ENCODE measurements at regions not wholly inside any gene's neighbourhood (a gene's known extent, or its start where the extent isn't known, plus 50 kb on each side); places are given as distances from the start of the nearest gene placed in this dataset.

DNA sequence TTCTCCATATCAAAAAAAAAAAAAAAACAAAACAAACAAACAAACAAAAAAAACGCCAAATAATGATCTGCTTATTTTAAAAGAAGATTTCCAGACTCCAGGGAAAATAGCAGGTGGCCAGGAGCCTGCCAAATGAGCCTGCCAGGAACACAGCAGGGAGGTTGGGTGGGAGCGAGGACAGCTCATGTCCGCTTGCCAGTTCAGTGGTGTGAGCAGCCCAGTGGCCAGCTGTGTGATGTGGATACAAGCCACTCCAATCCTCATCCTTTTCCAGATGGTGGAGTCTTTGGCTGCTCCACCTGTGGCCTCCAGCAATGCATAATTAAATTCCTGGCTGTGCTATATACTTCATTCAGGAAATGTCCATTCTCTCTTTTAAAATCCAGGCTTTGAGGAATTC is 1025.1 kb upstream of the C9orf72 start:
- Mint-ChIP-seq H3K4me1 (ENCODE audit: low read depth) (no peaks in the 10 kb centered on the region), H3K4me3 (no peak overlapping the region), H3K36me3 (ENCODE audit: insufficient read depth) (no peaks in the 10 kb centered on the region), H3K27me3 (ENCODE audit: low read depth) (no peaks in the 10 kb centered on the region), H3K9me3 (peaks cover 6% of the 10 kb centered on the region)
- ATAC-seq (no peak), DNase-seq (no peak)

DNA sequence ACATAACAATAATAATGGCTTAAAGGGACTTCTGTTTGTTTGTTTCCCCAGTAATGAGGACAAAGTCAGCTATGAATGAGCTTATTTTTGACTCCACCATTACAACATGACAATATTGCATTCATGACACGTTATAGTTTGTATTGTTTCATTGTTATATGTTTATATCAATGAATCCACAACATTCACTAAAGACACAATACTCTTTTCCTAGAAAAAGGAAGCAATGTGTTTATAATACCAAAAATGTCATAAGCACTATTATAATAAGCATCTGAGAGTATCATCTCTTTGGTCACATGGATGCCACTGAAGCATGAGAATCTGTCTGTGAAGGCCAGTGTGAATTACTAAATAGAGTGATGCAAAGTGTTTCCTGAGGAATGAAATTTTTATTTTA is 1026.9 kb upstream of the C9orf72 start:
- Mint-ChIP-seq H3K4me3 (no peak overlapping the region), H3K36me3 (ENCODE audit: insufficient read depth) (no peaks in the 10 kb centered on the region), H3K27me3 (ENCODE audit: low read depth) (no peaks in the 10 kb centered on the region), H3K4me1 (ENCODE audit: low read depth) (no peaks in the 10 kb centered on the region), H3K9me3 (peaks cover 6% of the 10 kb centered on the region)
- DNase-seq: no peak
- no peak for ATAC-seq

DNA sequence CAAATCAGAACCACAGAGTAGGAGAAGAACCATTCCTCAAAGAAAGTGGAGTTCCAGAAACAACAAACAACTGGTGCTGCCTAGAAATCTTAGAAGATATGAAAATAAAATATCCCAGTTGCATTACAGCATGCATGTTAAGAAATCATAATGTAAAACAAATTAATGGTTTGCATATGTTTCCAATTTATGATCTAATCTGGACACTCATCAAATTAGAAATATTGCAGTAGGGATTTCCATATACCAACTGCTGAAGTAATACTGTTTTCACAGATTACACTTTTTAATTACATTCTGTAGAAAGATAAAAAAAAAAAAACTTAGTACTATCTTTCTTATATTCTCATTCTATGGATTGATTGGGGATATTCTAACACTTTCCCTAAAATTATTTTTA is 1034.6 kb upstream of the C9orf72 start:
- DNase-seq (no peak), ATAC-seq (no peak)
- H3K9me3 Mint-ChIP-seq: no peaks in the 10 kb centered on the region
- H3K4me3 Mint-ChIP-seq: no peak overlapping the region
- H3K27me3 Mint-ChIP-seq (ENCODE audit: low read depth): no peaks in the 10 kb centered on the region
- no peaks in the 10 kb centered on the region for H3K4me1 Mint-ChIP-seq (ENCODE audit: low read depth)
- H3K36me3 Mint-ChIP-seq (ENCODE audit: insufficient read depth): no peaks in the 10 kb centered on the region

DNA sequence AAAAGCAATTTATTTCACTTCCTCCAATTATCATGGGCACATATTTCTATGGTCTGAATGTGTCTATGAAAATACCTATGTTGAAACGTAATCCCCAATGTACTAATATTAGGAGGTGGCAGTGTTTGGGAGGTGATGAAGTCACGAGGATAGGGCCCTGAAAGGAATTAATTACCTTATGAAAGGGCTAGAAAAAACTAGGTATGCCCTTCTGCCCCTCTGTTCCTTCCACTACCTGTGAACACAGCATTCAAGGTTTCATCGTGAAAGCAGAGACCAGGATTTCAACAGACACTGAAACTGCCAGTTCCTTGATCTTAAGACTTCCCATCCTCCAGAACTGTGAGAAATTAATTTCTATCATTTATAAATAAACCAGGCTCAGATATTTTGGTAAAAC is 1037.1 kb upstream of the C9orf72 start:
- Mint-ChIP-seq H3K36me3 (ENCODE audit: insufficient read depth) (no peaks in the 10 kb centered on the region), H3K27me3 (ENCODE audit: low read depth) (no peaks in the 10 kb centered on the region), H3K4me1 (ENCODE audit: low read depth) (no peaks in the 10 kb centered on the region), H3K4me3 (no peak overlapping the region), H3K9me3 (no peaks in the 10 kb centered on the region)
- ATAC-seq (no peak), DNase-seq (no peak)

DNA sequence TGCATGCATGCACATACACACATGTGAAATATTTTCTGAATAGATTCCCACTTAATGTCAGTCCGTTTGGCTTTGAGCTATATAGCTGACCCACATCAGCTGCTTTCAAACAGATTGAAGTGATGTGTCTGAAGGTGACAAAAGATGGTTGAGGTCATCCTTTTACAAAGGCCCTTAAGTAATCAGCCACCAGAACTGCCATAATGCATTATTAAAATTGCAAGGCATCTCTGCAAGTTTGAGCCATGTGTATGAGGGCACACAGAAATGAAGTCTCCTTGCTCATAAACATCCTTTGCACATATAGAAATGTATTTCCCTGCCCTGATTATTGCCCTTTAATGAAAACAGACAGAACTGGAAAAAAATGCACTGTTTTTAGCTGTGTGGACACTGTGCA is 1043.0 kb upstream of the C9orf72 start:
- Mint-ChIP-seq H3K4me3 (no peak overlapping the region), H3K4me1 (ENCODE audit: low read depth) (no peaks in the 10 kb centered on the region), H3K36me3 (ENCODE audit: insufficient read depth) (no peaks in the 10 kb centered on the region), H3K9me3 (peaks cover 7% of the 10 kb centered on the region), H3K27me3 (ENCODE audit: low read depth) (no peaks in the 10 kb centered on the region)
- ATAC-seq: no peak
- no peak for DNase-seq

DNA sequence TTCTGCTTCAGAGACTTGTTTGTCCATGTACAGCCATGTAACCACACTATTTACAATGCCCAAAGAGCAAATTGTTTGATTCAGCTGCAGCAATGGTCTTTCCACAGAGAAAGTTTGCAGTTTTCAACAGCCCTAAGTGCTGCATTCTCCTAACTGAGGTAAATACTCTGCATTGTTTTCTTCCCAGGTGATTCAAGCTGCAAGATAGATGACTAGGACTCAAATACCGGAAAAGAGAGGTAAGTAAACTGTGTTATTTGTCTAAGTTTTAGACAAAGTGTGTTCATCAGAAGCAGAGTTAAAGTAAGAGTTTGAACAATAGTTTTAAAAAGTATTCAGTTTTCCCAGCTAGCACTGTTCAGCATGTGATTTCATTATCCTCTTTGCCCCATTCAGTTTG is 1046.7 kb upstream of the C9orf72 start:
- Mint-ChIP-seq H3K4me3 (no peak overlapping the region), H3K9me3 (peaks cover 7% of the 10 kb centered on the region), H3K4me1 (ENCODE audit: low read depth) (no peaks in the 10 kb centered on the region), H3K36me3 (ENCODE audit: insufficient read depth) (no peaks in the 10 kb centered on the region), H3K27me3 (ENCODE audit: low read depth) (no peaks in the 10 kb centered on the region)
- ATAC-seq (no peak), DNase-seq (no peak)

DNA sequence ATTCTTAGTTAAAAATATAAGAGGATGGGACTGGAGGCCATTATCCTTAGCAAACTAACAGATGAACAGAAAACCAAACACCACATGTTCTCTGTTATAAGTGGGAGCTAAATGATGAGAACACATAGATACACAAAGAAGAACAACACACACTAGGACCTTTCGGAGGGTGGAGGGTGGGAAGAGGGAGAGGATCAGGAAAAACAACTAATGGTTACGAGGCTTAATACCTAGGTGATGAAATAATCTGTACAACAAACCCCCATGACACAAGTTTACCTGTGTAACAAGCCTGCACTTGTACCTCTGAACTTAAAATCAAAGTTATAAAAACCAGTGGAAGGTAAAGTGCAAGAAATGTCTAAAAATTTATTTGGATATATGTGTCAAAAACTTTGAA is 1047.4 kb upstream of the C9orf72 start:
- no peaks in the 10 kb centered on the region for H3K4me1 Mint-ChIP-seq (ENCODE audit: low read depth)
- no peaks in the 10 kb centered on the region for H3K36me3 Mint-ChIP-seq (ENCODE audit: insufficient read depth)
- DNase-seq (no peak), ATAC-seq (no peak)
- H3K9me3 Mint-ChIP-seq: peaks cover 7% of the 10 kb centered on the region
- H3K4me3 Mint-ChIP-seq: no peak overlapping the region
- no peaks in the 10 kb centered on the region for H3K27me3 Mint-ChIP-seq (ENCODE audit: low read depth)

DNA sequence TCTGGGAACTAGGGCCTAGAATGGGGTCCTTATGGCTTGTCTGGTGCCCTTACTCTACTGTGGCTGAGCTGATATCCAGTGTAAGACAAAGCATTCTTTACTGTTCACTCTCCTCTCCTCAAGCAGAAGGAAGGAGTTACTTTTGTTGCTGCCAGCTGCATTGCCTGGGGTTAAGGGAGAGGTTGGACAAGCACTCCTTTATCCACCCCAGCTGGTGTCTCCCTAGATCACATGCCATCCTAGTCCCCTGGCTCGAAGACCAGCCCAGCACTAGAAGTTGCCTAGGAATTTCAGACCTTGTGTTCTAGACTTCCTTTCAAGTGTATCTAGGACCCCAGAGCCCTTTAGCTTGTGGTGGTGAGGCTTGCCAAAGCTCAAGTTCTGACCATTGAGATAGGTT is 1051.5 kb upstream of the C9orf72 start:
- Mint-ChIP-seq H3K27me3 (ENCODE audit: low read depth) (no peaks in the 10 kb centered on the region), H3K36me3 (ENCODE audit: insufficient read depth) (no peaks in the 10 kb centered on the region)

DNA sequence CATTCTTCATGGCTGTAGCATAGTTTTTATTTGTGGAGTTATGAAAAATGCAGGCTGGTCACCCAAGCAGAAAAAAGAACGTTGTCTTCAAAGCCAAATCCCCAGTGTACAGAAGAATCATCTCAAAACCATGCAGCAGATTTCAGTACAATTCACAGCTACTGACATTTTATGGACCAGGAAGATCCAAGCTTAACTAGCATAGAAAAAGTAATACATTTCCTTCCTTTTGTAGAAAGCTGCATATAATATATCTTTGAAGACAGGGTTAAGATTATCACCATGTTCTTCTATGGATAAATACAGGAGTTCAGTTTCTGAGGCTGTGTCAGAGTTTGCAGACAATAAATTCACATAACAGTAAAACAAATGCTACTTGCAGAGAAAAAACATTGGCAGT is 1054.8 kb upstream of the C9orf72 start:
- DNase-seq: no peak
- peaks cover 5% of the 10 kb centered on the region for H3K9me3 Mint-ChIP-seq
- H3K36me3 Mint-ChIP-seq (ENCODE audit: insufficient read depth): no peaks in the 10 kb centered on the region
- H3K4me1 Mint-ChIP-seq (ENCODE audit: low read depth): no peaks in the 10 kb centered on the region
- no peaks in the 10 kb centered on the region for H3K27me3 Mint-ChIP-seq (ENCODE audit: low read depth)
- no peak for ATAC-seq
- H3K4me3 Mint-ChIP-seq: no peak overlapping the region

More for the DNA sequence above, 1051.5 kb upstream of the C9orf72 start:
- DNase-seq (no peak), ATAC-seq (no peak)
- Mint-ChIP-seq H3K9me3 (no peaks in the 10 kb centered on the region), H3K4me1 (ENCODE audit: low read depth) (no peaks in the 10 kb centered on the region), H3K4me3 (no peak overlapping the region)

DNA sequence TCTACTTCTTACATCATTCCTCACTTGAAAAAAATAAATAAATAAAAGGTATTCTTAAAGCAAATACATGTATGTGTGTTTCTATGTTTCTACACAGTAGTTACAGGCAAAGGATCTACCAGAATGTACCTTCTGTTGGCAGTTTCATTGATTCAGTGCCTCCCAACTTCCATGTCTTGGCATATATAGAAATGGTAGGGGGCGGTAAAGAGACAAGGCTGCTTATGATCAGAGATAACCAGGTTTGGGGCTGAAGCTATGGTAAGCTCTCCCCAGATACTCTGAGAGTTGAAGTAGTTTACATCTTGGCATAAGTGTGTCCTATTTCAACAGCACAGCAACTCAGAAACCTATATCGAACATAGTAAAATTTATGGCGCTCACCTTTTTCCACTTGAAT is 1075.4 kb upstream of the C9orf72 start:
- Mint-ChIP-seq H3K4me3 (no peak overlapping the region), H3K4me1 (ENCODE audit: low read depth) (no peaks in the 10 kb centered on the region), H3K9me3 (peaks cover 5% of the 10 kb centered on the region), H3K36me3 (ENCODE audit: insufficient read depth) (no peaks in the 10 kb centered on the region), H3K27me3 (ENCODE audit: low read depth) (no peaks in the 10 kb centered on the region)
- DNase-seq (no peak), ATAC-seq (no peak)

DNA sequence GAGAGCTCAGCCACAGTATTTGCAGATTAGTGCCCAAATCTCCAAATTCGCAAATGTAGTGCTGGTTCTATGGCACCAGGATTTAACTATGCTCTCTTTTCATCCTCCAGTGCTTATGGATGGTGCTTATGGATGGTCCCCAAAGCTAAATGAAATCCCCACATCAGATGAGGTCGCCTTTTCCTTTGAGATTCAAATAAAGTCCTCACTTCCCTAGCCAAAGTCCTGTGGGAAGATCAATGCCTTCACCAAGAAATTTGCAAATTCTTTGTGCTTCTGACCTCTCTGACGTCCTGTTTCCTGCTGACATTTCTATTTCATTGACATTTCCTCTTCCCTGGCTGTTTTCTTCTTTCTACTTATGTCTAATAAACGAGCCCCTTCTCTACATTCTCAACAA is 1077.0 kb upstream of the C9orf72 start:
- Mint-ChIP-seq H3K9me3 (no peaks in the 10 kb centered on the region), H3K36me3 (ENCODE audit: insufficient read depth) (no peaks in the 10 kb centered on the region), H3K4me1 (ENCODE audit: low read depth) (no peaks in the 10 kb centered on the region), H3K4me3 (no peak overlapping the region), H3K27me3 (ENCODE audit: low read depth) (no peaks in the 10 kb centered on the region)
- no peak for ATAC-seq
- no peak for DNase-seq

DNA sequence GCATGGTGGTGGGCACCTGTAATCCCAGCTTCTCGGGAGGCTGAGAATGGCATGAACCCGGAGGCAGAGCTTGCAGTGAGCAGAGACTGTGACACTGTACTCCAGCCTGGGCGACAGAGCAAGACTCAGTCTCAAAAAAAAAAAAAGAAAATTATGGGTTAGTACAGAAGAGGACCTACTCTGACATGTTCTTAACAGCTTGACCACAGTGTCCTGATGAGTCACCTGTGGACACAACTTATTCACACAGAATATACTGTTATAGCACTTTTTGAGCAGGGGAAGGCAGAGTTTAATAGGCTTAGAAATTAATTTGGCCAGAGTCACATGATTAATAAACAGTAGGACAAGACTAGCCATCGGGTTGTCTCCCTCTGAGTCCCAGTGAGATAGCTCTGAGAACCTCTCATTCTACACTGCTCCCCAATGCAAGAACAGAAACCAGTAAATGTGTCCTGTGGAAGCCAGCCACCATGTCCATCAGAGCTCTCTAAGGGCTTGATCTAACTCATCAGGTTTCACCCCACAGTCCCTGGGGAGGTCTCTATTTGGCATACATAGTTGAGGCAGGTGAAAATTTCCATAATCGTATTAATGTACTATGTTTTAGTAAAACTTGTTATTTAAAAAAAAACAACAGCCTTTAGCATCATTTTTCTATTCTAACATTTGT is 1077.9 kb upstream of the C9orf72 start:
- no peaks in the 10 kb centered on the region for H3K9me3 Mint-ChIP-seq
- H3K4me1 Mint-ChIP-seq (ENCODE audit: low read depth): no peaks in the 10 kb centered on the region
- ATAC-seq (no peak), DNase-seq (no peak)
- H3K36me3 Mint-ChIP-seq (ENCODE audit: insufficient read depth): no peaks in the 10 kb centered on the region
- H3K27me3 Mint-ChIP-seq (ENCODE audit: low read depth): no peaks in the 10 kb centered on the region
- no peak overlapping the region for H3K4me3 Mint-ChIP-seq

DNA sequence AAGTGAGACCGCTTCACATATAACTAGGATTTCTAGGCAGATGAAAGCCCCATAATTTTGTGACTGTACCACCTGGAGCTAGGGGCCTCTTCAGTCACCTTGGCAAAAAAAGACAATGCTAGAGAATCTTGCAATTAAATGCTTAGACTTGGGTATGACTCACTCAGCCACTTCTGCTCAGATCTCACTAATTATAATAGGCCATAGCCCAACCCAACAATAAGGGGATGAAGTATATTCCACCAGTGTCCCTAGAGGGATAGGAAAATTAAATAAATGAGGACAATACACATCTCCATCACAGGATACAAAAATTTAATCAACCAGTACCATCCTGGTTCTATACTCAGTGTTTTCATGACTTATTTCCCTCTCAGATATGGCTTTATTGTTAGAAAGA is 1079.9 kb upstream of the C9orf72 start:
- H3K27me3 Mint-ChIP-seq (ENCODE audit: low read depth): no peaks in the 10 kb centered on the region
- no peaks in the 10 kb centered on the region for H3K4me1 Mint-ChIP-seq (ENCODE audit: low read depth)
- H3K9me3 Mint-ChIP-seq: no peaks in the 10 kb centered on the region
- no peaks in the 10 kb centered on the region for H3K36me3 Mint-ChIP-seq (ENCODE audit: insufficient read depth)
- H3K4me3 Mint-ChIP-seq: no peak overlapping the region
- DNase-seq (no peak), ATAC-seq (no peak)

DNA sequence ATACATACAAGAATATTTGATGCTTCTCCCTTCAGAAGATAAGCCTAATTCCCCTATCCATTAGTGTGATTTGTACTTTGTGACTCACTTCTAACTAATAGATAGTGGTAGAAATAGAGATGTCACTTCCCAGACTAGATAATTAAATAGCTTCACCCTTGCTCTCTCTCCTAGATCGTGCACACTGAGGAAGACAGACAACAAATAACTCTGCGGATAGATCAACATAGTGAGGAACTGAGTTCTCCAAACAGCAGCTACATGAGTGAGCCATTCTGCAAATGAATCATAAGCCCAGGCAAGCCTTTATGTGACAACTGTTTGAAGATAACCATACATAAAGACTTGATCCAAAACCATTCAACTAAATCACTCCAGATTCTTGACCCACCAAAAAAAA is 1083.4 kb upstream of the C9orf72 start:
- DNase-seq (no peak), ATAC-seq (no peak)
- H3K9me3 Mint-ChIP-seq: no peaks in the 10 kb centered on the region
- no peaks in the 10 kb centered on the region for H3K27me3 Mint-ChIP-seq (ENCODE audit: low read depth)
- no peak overlapping the region for H3K4me3 Mint-ChIP-seq
- H3K36me3 Mint-ChIP-seq (ENCODE audit: insufficient read depth): no peaks in the 10 kb centered on the region
- no peaks in the 10 kb centered on the region for H3K4me1 Mint-ChIP-seq (ENCODE audit: low read depth)

DNA sequence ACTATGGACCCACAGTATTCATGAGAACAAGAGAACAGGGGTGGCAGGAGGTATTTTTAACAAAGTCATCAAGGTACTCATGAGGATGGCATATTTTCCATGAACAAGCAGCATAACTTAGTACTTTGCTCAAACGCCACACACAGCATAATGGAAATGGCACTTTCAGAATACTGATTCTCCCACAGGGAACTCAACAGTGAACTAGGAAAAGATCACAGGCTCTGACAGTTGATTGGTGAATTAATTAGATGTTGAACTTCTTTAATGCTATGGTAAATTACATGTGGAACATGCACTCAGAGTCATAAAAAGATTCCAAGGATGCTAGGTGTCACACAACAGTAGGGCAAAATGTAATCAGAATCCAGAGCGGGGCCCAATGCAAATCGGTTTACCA is 1088.6 kb upstream of the C9orf72 start:
- peaks cover 4% of the 10 kb centered on the region for H3K9me3 Mint-ChIP-seq
- H3K27me3 Mint-ChIP-seq (ENCODE audit: low read depth): no peaks in the 10 kb centered on the region
- H3K4me1 Mint-ChIP-seq (ENCODE audit: low read depth): no peaks in the 10 kb centered on the region
- ATAC-seq: no peak
- no peak for DNase-seq
- H3K4me3 Mint-ChIP-seq: no peak overlapping the region
- H3K36me3 Mint-ChIP-seq (ENCODE audit: insufficient read depth): no peaks in the 10 kb centered on the region

DNA sequence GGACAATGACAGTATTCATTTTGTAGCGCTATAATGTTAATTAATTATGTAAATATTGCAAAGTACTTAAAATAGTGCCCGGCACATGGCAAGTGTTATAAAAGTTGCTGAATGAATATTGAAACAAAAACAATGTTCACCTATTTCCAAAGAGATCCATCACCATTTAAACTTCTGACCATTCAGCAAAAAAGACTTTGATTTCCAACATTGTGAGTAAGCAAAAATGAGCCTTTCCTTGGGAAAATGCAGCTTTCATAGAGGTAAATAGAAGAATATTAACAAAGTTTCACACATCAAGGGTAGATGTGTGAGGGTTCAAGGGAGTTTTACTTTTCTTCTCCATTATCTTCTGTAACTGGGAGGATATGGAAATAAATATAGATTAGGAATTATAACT is 1089.4 kb upstream of the C9orf72 start:
- Mint-ChIP-seq H3K4me1 (ENCODE audit: low read depth) (no peaks in the 10 kb centered on the region), H3K36me3 (ENCODE audit: insufficient read depth) (no peaks in the 10 kb centered on the region), H3K9me3 (peaks cover 4% of the 10 kb centered on the region), H3K4me3 (no peak overlapping the region), H3K27me3 (ENCODE audit: low read depth) (no peaks in the 10 kb centered on the region)
- ATAC-seq (no peak), DNase-seq (no peak)

All from activated T-cell treated with anti-CD3 and anti-CD28 coated beads, Interleukin-2, amount 50 U/mL, for 4 hours (primary cell).